ENCODE measurements at regions not wholly inside any gene's neighbourhood (a gene's known extent, or its start where the extent isn't known, plus 50 kb on each side); places are given as distances from the start of the nearest gene placed in this dataset.

- TF ChIP-seq CTCF (IDR thresholded peaks at IDR 0.05; ENCODE audit: low read depth, low read length, missing control alignments): no peak
- H3K4me3 ChIP-seq (replicated peaks; ENCODE audit: low read depth, low read length): no peak overlapping the region
- no peak for DNase-seq (ENCODE audit: extremely low read depth, low read depth)
Observed at GRCh38 chr3:164095279-164095678, 983.0 kb downstream of the SI start.

- TF ChIP-seq CTCF (IDR thresholded peaks at IDR 0.05; ENCODE audit: low read depth, low read length, missing control alignments): no peak
- DNase-seq (ENCODE audit: extremely low read depth, low read depth): no peak
- H3K4me3 ChIP-seq (replicated peaks; ENCODE audit: low read depth, low read length): no peak overlapping the region
Observed at GRCh38 chr3:164094546-164094945, 983.8 kb downstream of the SI start.

GRCh38 chr3:164080208-164080607, 998.1 kb downstream of the SI start:
- no peak for TF ChIP-seq CTCF (IDR thresholded peaks at IDR 0.05; ENCODE audit: low read depth, low read length, missing control alignments)
- DNase-seq (ENCODE audit: extremely low read depth, low read depth): no peak
- no peak overlapping the region for H3K4me3 ChIP-seq (replicated peaks; ENCODE audit: low read depth, low read length)

GRCh38 chr3:164064298-164064697, 1014.0 kb downstream of the SI start:
- no peak for DNase-seq (ENCODE audit: extremely low read depth, low read depth)
- H3K4me3 ChIP-seq (replicated peaks; ENCODE audit: low read depth, low read length): no peak overlapping the region
- no peak for TF ChIP-seq CTCF (IDR thresholded peaks at IDR 0.05; ENCODE audit: low read depth, low read length, missing control alignments)

- H3K4me3 ChIP-seq (replicated peaks; ENCODE audit: low read depth, low read length): no peak overlapping the region
- DNase-seq (ENCODE audit: extremely low read depth, low read depth): no peak
- no peak for TF ChIP-seq CTCF (IDR thresholded peaks at IDR 0.05; ENCODE audit: low read depth, low read length, missing control alignments)
Observed at GRCh38 chr3:164060923-164061322, 1017.4 kb downstream of the SI start.

GRCh38 chr3:164049847-164050246, 1028.4 kb downstream of the SI start:
- DNase-seq (ENCODE audit: extremely low read depth, low read depth): no peak
- H3K4me3 ChIP-seq (replicated peaks; ENCODE audit: low read depth, low read length): no peak overlapping the region
- TF ChIP-seq CTCF (IDR thresholded peaks at IDR 0.05; ENCODE audit: low read depth, low read length, missing control alignments): no peak

- DNase-seq (ENCODE audit: extremely low read depth, low read depth): no peak
- no peak for TF ChIP-seq CTCF (IDR thresholded peaks at IDR 0.05; ENCODE audit: low read depth, low read length, missing control alignments)
- H3K4me3 ChIP-seq (replicated peaks; ENCODE audit: low read depth, low read length): no peak overlapping the region
Observed at GRCh38 chr3:164048451-164048850, 1029.8 kb downstream of the SI start.

Measured in HFF-Myc (cell line).